ENCODE measurements at regions not wholly inside any gene's neighbourhood (a gene's known extent, or its start where the extent isn't known, plus 50 kb on each side); places are given as distances from the start of the nearest gene placed in this dataset.
"Not testable (repeated sequence)": the region's sequence is repeated elsewhere in the genome, so short reads cannot be mapped to it uniquely, and the experiment has no call there.

GRCh38 chr1:161427733-161428516 lies 60.2 kb upstream of the CFAP126 start:
- Histone ChIP-seq H3K9ac (ENCODE audit: low read length) (peak overlapping the region; percentile 69), H3K27me3 (ENCODE audit: low read depth, low read length) (peaks cover 16% of the 10 kb centered on the region; the same call in 1 of the 2 replicates), H2AFZ (ENCODE audit: low read depth, low read length) (peak overlapping the region; percentile 82), H4K20me1 (ENCODE audit: insufficient read depth, low read length) (no peaks in the 10 kb centered on the region), H3K79me2 (ENCODE audit: low read length) (no peaks in the 10 kb centered on the region), H3K27ac (ENCODE audit: low read length) (peak overlapping the region; percentile 29), H3K4me3 (ENCODE audit: low read length) (peak overlapping the region; percentile 84), H3K9me3 (ENCODE audit: insufficient read depth, low read length) (no peaks in the 10 kb centered on the region), H3K4me2 (ENCODE audit: low read length) (peak overlapping the region; percentile 98), H3K4me1 (ENCODE audit: low read length) (peaks cover 16% of the 10 kb centered on the region; the same call in 1 of the 2 replicates), H3K36me3 (replicated peaks; ENCODE audit: low read depth, low read length) (no peaks in the 10 kb centered on the region)
- TF ChIP-seq CTCF (IDR thresholded peaks at IDR 0.05; ENCODE audit: low read depth, low read length) (no peak), EZH2phosphoT487 (IDR thresholded peaks at IDR 0.05; ENCODE audit: low read depth) (no peak)

DNA sequence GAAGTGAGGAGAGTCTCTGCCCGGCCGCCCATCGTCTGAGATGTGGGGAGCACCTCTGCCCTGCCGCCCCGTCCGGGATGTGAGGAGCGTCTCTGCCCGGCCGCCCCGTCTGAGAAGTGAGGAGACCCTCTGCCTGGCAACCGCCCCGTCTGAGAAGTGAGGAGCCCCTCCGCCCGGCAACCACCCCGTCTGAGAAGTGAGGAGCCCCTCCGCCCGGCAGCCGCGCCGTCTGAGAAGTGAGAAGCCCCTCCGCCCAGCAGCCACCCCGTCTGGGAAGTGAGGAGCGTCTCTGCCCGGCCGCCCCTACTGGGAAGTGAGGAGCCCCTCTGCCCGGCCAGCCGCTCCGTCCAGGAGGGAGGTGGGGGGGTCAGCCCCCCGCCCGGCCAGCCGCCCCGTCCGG lies 55.2 kb upstream of the CFAP126 start:
- H3K4me3 ChIP-seq (ENCODE audit: low read length); H4K20me1 ChIP-seq (ENCODE audit: insufficient read depth, low read length); H3K4me2 ChIP-seq (ENCODE audit: low read length); H3K27ac ChIP-seq (ENCODE audit: low read length); H3K36me3 ChIP-seq (replicated peaks; ENCODE audit: low read depth, low read length); H3K27me3 ChIP-seq (ENCODE audit: low read depth, low read length); H3K9me3 ChIP-seq (ENCODE audit: insufficient read depth, low read length); H2AFZ ChIP-seq (ENCODE audit: low read depth, low read length); H3K79me2 ChIP-seq (ENCODE audit: low read length); H3K4me1 ChIP-seq (ENCODE audit: low read length); H3K9ac ChIP-seq (ENCODE audit: low read length): not testable (repeated sequence)

GRCh38 chr1:161421456-161421855 lies 53.8 kb upstream of the CFAP126 start:
- Histone ChIP-seq H3K36me3 (replicated peaks; ENCODE audit: low read depth, low read length) (no peaks in the 10 kb centered on the region), H3K4me3 (ENCODE audit: low read length) (peak overlapping the region; percentile 77), H3K27ac (ENCODE audit: low read length) (no peak overlapping the region), H3K79me2 (ENCODE audit: low read length) (no peaks in the 10 kb centered on the region), H3K9me3 (ENCODE audit: insufficient read depth, low read length) (no peaks in the 10 kb centered on the region), H3K27me3 (ENCODE audit: low read depth, low read length) (no peaks in the 10 kb centered on the region), H2AFZ (ENCODE audit: low read depth, low read length) (no peak overlapping the region), H3K4me2 (ENCODE audit: low read length) (peak overlapping the region; percentile 84), H3K4me1 (ENCODE audit: low read length) (no peaks in the 10 kb centered on the region), H3K9ac (ENCODE audit: low read length) (peak overlapping the region; percentile 64), H4K20me1 (ENCODE audit: insufficient read depth, low read length) (no peaks in the 10 kb centered on the region)
- TF ChIP-seq EZH2phosphoT487 (IDR thresholded peaks at IDR 0.05; ENCODE audit: low read depth) (no peak), CTCF (IDR thresholded peaks at IDR 0.05; ENCODE audit: low read depth, low read length) (no peak)

DNA sequence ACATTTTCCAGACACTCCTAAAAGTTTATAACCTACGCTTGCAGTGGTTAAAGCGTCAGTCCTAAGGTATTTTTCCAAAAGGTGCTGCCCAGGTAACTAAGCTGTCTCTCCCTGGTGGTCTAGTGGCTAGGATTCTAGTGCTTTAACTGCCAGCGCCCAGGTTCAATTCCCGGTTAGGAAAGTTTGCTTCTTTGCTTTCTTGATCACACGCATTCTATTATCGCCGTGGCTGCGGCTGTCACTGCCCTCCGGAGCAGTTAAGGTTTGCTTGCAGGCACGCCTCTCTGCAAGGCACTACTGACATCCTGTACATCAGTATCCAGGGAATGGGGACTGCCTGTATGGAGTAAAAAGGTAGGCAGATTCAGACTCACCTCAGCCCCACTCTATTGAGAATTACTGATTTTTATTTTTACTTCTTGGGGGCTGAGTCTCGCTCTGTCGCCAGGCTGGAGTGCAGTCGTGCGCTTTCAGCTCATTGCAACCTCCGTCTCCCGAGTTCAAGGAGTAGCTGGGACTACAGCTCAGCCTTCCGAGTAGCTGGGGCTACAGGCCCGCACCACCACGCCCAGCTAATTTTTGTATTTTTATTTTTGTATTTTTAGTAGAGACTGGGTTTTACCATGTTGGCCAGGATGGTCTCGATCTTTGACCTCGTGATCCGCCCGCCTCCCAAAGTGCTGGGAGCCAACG lies 53.2 kb upstream of the CFAP126 start:
- Histone ChIP-seq H3K27ac (ENCODE audit: low read length) (no peak overlapping the region), H4K20me1 (ENCODE audit: insufficient read depth, low read length) (no peaks in the 10 kb centered on the region), H3K4me1 (ENCODE audit: low read length) (no peaks in the 10 kb centered on the region), H3K9ac (ENCODE audit: low read length) (peak overlapping the region; percentile 64), H3K4me2 (ENCODE audit: low read length) (peak overlapping the region; percentile 84), H3K4me3 (ENCODE audit: low read length) (peak overlapping the region; percentile 77), H2AFZ (ENCODE audit: low read depth, low read length) (no peak overlapping the region), H3K79me2 (ENCODE audit: low read length) (no peaks in the 10 kb centered on the region), H3K9me3 (ENCODE audit: insufficient read depth, low read length) (no peaks in the 10 kb centered on the region), H3K27me3 (ENCODE audit: low read depth, low read length) (no peaks in the 10 kb centered on the region), H3K36me3 (replicated peaks; ENCODE audit: low read depth, low read length) (no peaks in the 10 kb centered on the region)
- TF ChIP-seq CTCF (IDR thresholded peaks at IDR 0.05; ENCODE audit: low read depth, low read length), result no peak

- H3K79me2 ChIP-seq (ENCODE audit: low read length); H3K27ac ChIP-seq (ENCODE audit: low read length); H4K20me1 ChIP-seq (ENCODE audit: insufficient read depth, low read length); H3K4me2 ChIP-seq (ENCODE audit: low read length); H2AFZ ChIP-seq (ENCODE audit: low read depth, low read length); H3K36me3 ChIP-seq (replicated peaks; ENCODE audit: low read depth, low read length); H3K4me1 ChIP-seq (ENCODE audit: low read length); H3K4me3 ChIP-seq (ENCODE audit: low read length); H3K9me3 ChIP-seq (ENCODE audit: insufficient read depth, low read length); H3K27me3 ChIP-seq (ENCODE audit: low read depth, low read length); H3K9ac ChIP-seq (ENCODE audit: low read length): not testable (repeated sequence)
Measured at GRCh38 chr1:161417536-161417935, 49.9 kb upstream of the CFAP126 start.

Data from OCI-LY3 (cell line).